ENCODE measurements at regions not wholly inside any gene's neighbourhood (a gene's known extent, or its start where the extent isn't known, plus 50 kb on each side); places are given as distances from the start of the nearest gene placed in this dataset.

DNA sequence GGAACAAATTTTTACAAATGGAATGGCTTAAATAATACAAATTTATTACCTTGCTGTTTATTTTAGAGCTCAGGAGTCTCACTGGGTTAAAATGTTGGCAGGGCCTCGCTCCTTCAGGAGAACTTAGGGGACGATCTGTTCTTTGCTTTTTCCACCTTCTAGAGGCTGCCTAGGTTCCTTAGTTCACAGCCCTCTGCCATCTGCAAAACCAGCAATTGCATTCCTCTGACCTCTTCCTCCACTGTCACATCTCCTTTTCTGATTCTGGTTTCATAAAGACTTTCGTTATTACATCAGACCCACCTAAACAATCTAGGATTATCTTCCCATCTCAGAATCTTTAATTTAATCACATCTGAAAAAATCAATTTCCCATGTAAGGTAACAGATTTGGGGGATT, 249.6 kb upstream of the SPRY2 start:
- no peak for DNase-seq (ENCODE audit: low spot score)

DNA sequence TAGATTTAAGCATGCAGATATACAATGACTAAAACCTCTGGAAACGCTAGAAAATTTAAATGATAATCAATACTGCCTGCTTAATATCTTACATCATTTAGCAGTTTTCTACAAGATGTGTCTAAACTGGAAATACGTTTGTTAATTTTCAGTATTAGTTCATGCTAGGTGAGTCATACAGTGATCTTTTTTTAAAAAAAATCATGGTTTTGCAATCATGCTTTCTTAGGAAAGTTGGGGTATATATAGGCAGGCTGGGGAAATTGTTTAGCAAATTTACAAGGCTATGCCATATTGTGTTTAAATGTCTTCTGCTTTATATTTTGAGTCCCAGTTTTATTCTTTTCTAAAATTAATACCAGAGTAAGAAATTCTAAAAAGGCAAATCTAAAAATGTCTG, 245.4 kb upstream of the SPRY2 start:
- DNase-seq (ENCODE audit: low spot score): no peak

- DNase-seq (ENCODE audit: low spot score): no peak
Observed at GRCh38 chr13:80585531-80585930, 244.6 kb upstream of the SPRY2 start.

GRCh38 chr13:80584785-80585184, 243.9 kb upstream of the SPRY2 start:
- no peak for DNase-seq (ENCODE audit: low spot score)

DNA sequence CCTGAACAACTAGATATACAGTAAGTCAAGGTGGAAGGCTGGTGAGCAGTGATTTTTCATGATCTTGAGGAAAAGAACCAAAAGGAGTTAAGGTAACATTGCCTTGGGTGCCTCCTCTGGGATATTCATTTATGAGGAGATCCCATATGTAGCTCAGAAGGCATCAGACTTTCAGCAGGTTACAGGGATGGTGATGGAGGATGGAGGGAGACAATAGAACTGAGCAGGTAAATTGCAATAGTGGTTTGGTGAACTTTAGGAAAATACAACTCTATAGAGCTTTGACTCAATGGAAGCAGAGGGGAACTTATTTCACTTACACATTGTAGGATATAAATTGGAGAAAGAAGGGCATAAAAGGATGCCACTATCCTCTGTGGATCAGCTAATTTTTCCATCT, 243.4 kb upstream of the SPRY2 start:
- DNase-seq (ENCODE audit: low spot score): no peak

- no peak for DNase-seq (ENCODE audit: low spot score)
Observed at GRCh38 chr13:80577926-80578670, 237.2 kb upstream of the SPRY2 start.

- DNase-seq (ENCODE audit: low spot score): no peak
Observed at GRCh38 chr13:80577285-80577684, 236.4 kb upstream of the SPRY2 start.

DNA sequence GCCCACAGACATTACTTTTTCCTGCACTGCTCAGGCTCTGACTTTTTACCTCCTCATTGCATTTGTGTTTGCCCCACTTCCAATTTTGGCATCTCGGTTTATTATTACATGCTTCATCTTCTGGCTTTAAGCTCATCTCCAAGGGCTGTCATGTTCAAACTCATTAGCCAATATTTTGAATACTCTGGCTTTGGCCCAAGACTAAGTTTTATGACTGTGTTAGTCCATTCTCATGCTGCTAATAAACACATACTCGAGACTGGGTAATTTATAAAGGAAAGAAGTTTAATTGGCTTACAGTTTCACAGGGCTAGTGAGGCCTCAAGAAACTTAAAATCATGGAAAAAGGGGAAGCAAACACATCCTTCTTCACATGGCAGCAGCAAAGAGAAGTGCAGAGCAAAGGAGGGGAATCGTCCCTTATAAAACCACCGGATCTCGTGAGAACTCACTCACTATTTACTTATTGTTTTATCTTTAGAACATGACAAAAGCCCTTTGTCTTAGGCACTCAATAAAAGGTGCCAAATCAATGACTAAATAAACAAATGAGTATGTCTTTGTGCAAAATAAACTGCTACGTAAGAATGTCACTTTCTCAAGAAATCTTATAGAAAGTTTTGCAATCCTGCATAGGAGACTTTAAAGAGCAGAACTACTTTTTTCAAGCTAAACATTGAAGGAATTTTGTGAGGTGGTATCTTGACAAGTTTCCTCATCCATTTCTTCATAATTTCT, 233.4 kb upstream of the SPRY2 start:
- no peak for DNase-seq (ENCODE audit: low spot score)

- DNase-seq (ENCODE audit: low spot score): no peak
Observed at GRCh38 chr13:80572923-80573316, 232.0 kb upstream of the SPRY2 start.

DNA sequence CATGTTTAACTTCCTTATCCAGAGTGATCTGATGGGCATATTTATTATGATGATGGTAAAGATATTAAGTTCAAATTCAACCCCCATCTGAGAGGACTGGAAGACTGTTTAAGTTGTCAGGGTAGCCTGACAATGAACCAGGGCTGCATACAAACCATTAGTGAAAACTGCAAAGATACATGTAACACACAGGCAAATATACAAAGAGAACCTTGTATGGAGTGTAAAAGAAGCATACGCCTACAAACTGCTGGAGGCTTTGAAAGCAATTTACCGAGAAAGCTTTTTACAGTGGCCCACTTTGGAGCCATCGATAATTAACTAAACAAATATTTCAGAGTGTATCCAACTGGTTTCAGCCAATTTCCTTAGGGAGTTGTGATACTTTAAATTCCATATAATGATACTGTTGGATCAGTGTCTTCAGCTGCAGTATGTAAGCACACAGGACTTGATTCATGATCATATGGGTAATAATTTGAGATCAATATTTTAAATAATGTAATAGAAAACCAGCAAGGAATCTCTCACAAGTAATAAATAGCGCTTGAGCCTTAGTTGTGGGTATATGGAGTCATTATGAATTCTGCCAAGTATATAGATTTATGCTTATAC, 231.5 kb upstream of the SPRY2 start:
- DNase-seq (ENCODE audit: low spot score): no peak

- no peak for DNase-seq (ENCODE audit: low spot score)
Observed at GRCh38 chr13:80571346-80572307, 230.7 kb upstream of the SPRY2 start.

DNA sequence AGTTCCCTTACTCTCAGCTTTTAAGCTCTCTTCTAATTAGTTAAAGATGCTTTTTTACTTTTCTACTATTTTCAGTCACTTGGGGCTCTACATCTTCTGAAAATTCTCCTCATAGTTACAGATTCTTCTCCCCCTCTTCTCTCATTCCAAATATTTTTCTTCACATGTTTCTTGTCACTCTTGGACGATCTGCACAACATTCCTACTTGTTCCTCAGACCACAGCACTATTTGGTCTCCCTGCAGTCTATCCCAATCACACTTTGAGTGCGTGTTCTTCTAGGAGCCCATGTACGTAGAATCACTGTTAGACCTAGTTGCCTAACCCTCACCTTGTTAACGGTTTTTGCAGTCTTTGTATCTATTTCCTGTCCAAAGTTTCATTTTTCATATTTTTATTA, 222.5 kb upstream of the SPRY2 start:
- no peak for DNase-seq (ENCODE audit: low spot score)

DNA sequence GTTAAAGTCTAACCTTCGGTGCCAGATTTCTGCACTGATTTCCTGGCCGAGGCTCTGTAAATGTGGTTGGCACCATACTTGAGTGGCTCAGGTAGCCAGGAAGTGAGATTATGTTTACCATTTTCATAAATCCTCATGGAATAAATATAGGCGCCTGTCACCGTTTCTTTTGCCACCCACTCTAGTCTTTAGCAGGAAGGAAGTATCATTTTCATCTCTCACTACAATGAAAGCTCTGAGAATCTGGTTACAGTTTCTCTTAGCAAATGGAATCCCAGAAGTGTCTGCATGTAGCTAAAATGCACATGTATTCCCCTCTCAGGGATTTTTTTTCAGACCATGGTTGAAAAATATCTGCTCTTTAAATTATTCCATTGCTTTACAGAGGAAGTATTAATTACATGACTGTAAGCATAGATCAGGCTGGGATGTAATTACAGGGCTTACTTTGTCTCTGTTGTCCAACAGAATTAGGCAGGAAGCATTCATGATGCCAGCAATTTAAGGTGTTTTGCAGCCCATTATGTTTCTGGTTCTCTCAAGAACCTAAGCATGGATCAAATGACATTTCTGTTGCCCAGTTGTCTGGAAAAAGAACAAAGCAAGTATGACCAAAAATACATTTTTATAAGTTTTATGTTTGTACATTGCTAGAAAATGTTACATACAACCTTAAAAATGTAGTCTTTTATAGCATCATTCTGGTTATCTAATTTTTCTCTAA, 221.7 kb upstream of the SPRY2 start:
- no peak for DNase-seq (ENCODE audit: low spot score)

GRCh38 chr13:80560609-80561008, 219.7 kb upstream of the SPRY2 start:
- no peak for DNase-seq (ENCODE audit: low spot score)

DNA sequence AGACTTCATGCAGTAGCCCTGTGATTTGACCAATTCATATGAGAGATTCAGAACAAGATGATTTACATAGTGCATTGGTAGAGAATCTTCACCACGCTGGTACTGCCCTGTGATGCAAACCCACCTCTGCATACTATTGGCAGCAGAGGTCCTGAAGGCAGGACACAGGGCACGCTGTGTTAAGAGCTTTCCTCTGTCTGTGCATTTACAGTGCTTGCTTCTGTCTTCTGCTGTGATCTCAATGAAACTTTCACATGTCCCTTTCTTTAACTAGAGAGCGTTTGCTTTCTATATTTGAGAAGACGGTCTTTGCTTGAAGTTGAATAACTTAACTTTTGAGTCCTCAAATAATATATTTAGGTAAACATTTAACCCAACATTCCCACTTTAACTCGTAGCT, 219.0 kb upstream of the SPRY2 start:
- DNase-seq (ENCODE audit: low spot score): no peak

GRCh38 chr13:80558074-80558473, 217.1 kb upstream of the SPRY2 start:
- no peak for DNase-seq (ENCODE audit: low spot score)

DNA sequence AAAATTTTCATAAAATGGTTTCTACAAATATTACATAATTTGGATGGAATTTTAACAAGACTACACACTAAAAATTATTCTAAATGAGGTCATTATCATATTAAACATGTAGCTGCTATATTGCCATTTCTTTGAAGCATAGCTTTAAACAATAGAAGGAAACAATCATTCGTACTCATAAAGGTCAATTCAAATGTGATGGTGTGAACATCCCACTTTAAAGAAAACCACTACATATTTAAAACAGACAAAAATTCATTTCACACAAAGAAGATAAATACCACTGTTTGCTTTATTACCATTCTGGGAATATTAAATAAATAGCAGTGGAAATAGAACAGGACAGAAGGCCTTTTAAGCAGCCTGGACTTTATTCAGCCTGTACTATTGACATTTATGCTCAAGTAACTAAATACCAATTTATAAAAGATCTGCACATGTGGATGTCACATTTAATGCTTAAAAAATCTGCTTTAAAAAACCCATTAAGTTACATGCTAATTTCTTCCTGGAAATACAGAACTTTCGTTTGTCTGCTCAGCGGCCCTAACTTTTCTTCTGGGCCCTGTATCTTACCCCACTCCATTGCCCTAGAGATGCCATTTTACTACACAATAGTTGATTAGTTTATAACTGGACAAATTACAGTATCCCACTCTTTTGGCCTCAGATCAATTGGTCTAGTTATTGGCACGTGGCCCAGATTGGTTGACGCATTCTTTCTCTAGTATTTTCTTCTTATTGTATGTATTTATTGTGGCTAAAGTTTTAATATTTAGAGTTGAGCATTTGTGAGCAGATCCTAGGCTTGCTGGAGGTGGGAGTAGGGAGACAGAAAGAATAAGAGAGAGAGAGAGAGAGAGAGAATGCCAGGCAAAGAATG, 215.1 kb upstream of the SPRY2 start:
- DNase-seq (ENCODE audit: low spot score): no peak

DNA sequence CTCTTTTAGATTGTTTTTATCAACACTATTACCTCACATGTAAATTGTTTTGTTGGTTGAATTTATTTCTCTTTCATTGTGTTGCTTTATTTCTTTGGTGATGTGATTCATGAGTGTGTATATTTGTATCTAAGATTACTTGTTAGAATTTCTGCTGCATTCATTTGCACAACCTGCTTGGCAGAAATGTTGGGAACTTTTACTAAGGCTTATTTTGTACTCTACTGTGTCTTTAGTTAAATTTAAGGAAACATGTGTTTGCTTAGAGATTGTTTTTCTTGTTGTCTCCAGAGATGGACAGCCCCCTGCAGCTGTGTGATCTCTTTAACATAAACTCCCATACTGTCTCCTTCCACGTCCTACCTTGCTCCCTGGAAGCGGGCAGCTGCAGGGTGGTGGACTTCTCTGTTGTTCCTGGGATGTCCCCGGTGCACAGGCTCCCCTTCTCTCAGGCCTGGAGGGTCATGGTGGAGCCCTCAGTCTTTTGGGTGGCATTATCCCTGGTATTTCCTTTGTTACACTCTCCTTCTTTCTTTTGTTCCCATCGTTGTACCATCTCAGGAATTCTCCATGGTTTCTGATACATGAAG, 212.0 kb upstream of the SPRY2 start:
- DNase-seq (ENCODE audit: low spot score): no peak

DNA sequence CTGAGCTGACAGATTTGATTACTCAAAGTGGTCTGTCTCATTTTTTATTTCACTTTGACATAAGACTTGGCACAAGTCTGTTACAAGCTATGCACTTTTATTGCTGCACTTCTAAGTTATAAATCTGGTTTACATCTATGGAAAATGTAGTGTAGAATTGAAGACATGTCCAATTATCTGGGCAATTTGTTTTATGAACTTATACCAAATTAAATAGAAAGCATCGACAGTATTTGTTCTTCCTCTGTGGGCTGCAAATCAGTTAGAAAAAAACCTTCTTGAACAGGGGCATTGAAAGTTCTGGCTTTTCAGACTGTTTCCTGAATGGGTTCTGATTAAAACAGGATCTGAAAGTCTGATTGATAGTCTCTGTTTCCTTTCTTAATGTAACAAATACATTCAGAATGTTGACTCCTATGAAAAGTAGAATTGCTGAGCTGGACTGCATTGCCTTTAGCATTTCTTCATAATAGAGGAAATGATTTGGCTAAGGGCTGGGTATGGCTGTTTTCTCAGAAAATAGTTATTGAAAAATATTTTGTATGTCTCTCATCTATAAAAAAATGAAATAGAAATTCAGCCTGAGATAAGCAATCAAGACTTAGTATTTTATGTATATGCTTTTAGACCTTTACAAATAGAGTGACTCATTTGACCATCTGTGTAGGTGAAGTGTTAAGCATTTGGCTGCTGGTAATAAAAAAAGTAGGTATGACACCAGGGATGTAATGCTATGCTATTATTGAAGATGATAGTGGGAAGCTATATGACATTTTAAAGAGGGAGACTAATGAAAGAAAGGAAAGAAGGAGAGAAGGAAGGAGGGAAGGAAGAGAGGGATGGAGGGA, 210.9 kb upstream of the SPRY2 start:
- DNase-seq (ENCODE audit: low spot score): no peak
